ENCODE measurements at regions not wholly inside any gene's neighbourhood (a gene's known extent, or its start where the extent isn't known, plus 50 kb on each side); places are given as distances from the start of the nearest gene placed in this dataset.

- Histone ChIP-seq H3K4me3 (ENCODE audit: low read length) (no peak overlapping the region), H3K9me3 (ENCODE audit: low read length) (no peaks in the 10 kb centered on the region), H3K9me2 (ENCODE audit: insufficient read depth, low read length) (no peaks in the 10 kb centered on the region), H3K9ac (ENCODE audit: low read length) (no peak overlapping the region), H2AFZ (ENCODE audit: low read depth, low read length) (no peak overlapping the region), H3K79me2 (replicated peaks; ENCODE audit: insufficient read depth, low read length) (no peaks in the 10 kb centered on the region), H4K20me1 (ENCODE audit: insufficient read depth) (no peaks in the 10 kb centered on the region), H3K27me3 (ENCODE audit: insufficient read depth, low read depth, low read length) (no peaks in the 10 kb centered on the region), H3K4me2 (ENCODE audit: low read length) (no peak overlapping the region), H3K36me3 (ENCODE audit: insufficient read depth, low read length) (no peaks in the 10 kb centered on the region), H3K27ac (ENCODE audit: low read length) (no peak overlapping the region), H3F3A (ENCODE audit: insufficient read depth, low read length, poor library complexity, severe bottlenecking) (no peaks in the 10 kb centered on the region)
- TF ChIP-seq REST (IDR thresholded peaks at IDR 0.05; ENCODE audit: borderline replicate concordance) (no peak), SMC3 (conservative IDR thresholded peaks at IDR 0.05; ENCODE audit: poor library complexity) (no peak), TAF1 (IDR thresholded peaks at IDR 0.05; ENCODE audit: low read depth) (no peak), RAD21 (conservative IDR thresholded peaks at IDR 0.05) (no peak), POLR2AphosphoS5 (IDR thresholded peaks at IDR 0.05) (no peak), EP300 (conservative IDR thresholded peaks at IDR 0.05; ENCODE audit: poor library complexity, severe bottlenecking) (no peak), CTCF (IDR thresholded peaks at IDR 0.05; ENCODE audit: poor library complexity, severe bottlenecking) (no peak), MXI1 (conservative IDR thresholded peaks at IDR 0.05; ENCODE audit: poor library complexity, severe bottlenecking) (no peak), EZH2 (IDR thresholded peaks at IDR 0.05; ENCODE audit: borderline replicate concordance, insufficient read depth, low read length, poor library complexity, severe bottlenecking) (no peak)
Measured at GRCh38 chr15:31267161-31268107, 59.2 kb upstream of the KLF13 start.

GRCh38 chr15:31268108-31268501 is 58.5 kb upstream of the KLF13 start:
- Histone ChIP-seq H3K79me2 (replicated peaks; ENCODE audit: insufficient read depth, low read length) (no peaks in the 10 kb centered on the region), H3K9me2 (ENCODE audit: insufficient read depth, low read length) (no peaks in the 10 kb centered on the region), H3K36me3 (ENCODE audit: insufficient read depth, low read length) (no peaks in the 10 kb centered on the region), H3K4me3 (ENCODE audit: low read length) (no peak overlapping the region), H2AFZ (ENCODE audit: low read depth, low read length) (no peak overlapping the region), H3K9me3 (ENCODE audit: low read length) (no peaks in the 10 kb centered on the region), H3F3A (ENCODE audit: insufficient read depth, low read length, poor library complexity, severe bottlenecking) (no peaks in the 10 kb centered on the region), H4K20me1 (ENCODE audit: insufficient read depth) (no peaks in the 10 kb centered on the region), H3K27me3 (ENCODE audit: insufficient read depth, low read depth, low read length) (no peaks in the 10 kb centered on the region), H3K4me2 (ENCODE audit: low read length) (no peak overlapping the region), H3K9ac (ENCODE audit: low read length) (no peak overlapping the region), H3K27ac (ENCODE audit: low read length) (no peak overlapping the region)
- TF ChIP-seq MXI1 (conservative IDR thresholded peaks at IDR 0.05; ENCODE audit: poor library complexity, severe bottlenecking): no peak
- TF ChIP-seq TAF1 (IDR thresholded peaks at IDR 0.05; ENCODE audit: low read depth): no peak
- no peak for TF ChIP-seq RAD21 (conservative IDR thresholded peaks at IDR 0.05)
- no peak for TF ChIP-seq CTCF (IDR thresholded peaks at IDR 0.05; ENCODE audit: poor library complexity, severe bottlenecking)
- TF ChIP-seq SMC3 (conservative IDR thresholded peaks at IDR 0.05; ENCODE audit: poor library complexity): no peak
- no peak for TF ChIP-seq EZH2 (IDR thresholded peaks at IDR 0.05; ENCODE audit: borderline replicate concordance, insufficient read depth, low read length, poor library complexity, severe bottlenecking)
- no peak for TF ChIP-seq REST (IDR thresholded peaks at IDR 0.05; ENCODE audit: borderline replicate concordance)
- TF ChIP-seq EP300 (conservative IDR thresholded peaks at IDR 0.05; ENCODE audit: poor library complexity, severe bottlenecking): no peak
- no peak for TF ChIP-seq POLR2AphosphoS5 (IDR thresholded peaks at IDR 0.05)
